HT1080 (cell line): ENCODE measurements at regions not wholly inside any gene's neighbourhood (a gene's known extent, or its start where the extent isn't known, plus 50 kb on each side); places are given as distances from the start of the nearest gene placed in this dataset.

ENCODE experiments used
- DNase-seq: peaks from one replicate; pipeline ENCODE4 v3.0.0-alpha.2; 2015; ENCODE audit warnings: low read depth

DNA sequence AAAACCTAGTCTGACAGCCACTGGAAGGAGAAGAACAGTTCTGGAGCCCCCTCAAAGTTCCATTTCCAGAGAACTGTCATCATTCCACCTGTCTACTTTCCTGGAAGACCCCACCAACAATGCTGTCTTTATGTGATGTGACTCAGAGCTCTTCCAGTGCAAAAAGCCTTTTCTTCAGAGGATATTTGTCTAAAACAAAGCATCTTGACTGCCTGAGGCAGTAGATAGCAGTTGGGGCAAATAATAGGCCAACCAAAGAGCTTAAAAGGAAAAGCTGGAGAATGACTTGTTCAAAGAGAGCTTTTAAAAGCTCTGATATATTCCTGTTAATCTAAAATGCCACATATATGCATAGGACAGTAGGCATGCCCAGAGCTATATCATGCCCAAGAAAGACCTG, 62.6 kb downstream of the MIS18A start:
- DNase-seq: no peak

DNA sequence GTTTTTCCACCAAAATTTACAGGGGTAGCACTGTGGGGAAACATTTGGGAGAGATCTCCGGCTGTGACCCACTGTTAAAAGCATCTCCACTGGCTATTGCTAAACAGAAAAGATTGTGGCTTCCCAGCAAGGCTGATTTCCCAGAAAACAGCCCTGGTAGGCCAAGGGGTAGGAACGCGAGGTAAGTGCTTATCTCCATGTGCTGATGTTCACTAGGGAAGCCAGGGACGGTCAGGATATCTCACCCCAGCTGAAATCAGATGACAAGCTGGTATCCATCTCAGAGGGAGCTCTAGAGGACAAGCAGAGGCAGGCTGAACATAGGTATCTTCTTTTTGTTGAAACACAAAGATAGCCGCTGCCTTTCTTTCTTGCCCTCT, 63.6 kb downstream of the MIS18A start:
- DNase-seq: no peak

DNA sequence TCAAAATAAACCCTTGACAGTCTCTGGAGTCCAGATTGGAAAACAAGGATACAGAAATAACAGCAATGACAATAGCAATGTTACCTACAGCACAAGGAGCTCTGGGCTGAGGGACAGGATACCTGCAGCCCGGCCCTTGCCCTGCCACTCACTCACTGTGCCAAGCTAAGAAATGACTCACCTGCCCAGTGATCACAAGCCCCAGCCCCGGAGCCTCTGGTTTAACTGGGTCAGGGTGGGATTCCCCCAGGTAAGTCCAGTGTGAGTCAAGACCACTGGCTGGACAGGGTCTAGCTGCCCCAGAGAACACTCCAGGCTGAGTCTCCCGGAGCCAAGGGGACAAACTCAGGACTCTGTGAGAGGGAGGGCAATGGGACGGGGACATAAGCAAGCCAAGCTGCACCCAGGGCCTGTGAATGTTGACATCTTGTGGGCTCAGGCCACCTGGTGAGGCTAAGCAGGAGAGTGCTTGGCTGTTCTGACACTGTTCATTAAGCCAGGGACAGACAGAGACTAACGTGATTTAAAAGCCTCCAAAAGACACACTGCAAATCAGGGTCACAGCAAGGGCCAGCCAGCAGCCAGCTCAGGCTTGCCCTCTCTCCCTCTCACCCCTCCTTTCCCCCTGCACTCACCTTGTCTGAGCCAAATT, 64.1 kb downstream of the MIS18A start:
- no peak for DNase-seq

DNA sequence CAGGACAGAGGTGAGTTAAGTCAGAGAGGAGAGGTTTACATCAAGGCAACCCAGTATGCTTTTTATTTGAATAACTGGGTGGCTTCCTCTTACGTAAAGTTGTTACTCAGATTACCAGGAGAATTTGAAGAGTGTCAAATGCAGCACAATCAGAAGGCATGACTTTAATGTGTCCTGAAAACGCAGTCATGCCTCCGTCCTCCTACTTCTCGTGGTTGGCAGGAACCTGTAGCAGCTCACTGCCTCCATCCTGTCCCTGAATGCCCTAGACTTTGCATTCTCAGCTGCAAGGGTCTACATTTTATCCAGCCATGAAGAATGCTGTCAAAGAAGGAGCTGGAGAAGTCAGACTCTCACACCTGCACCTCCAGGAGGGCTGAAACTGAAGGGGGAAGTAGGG, 66.7 kb downstream of the MIS18A start:
- no peak for DNase-seq

DNA sequence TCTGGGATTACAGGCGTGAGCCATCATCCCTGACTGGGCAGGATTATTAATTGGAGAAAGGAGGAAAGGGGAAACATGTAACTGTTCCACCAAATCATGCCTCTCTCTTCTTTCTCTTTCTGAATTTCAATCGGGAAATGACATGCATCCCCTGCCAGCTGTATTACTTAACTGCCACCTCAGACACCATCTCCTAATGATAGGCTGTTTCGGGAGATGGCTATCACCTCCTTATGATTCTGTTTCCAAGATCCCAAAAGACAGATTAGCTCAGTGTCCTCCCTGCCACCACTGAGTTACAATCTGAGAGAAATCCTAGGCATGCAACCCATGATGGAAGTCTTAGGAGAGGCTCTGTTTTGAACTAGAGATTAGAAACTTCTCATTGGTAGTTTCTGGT, 67.5 kb downstream of the MIS18A start:
- DNase-seq: no peak

DNA sequence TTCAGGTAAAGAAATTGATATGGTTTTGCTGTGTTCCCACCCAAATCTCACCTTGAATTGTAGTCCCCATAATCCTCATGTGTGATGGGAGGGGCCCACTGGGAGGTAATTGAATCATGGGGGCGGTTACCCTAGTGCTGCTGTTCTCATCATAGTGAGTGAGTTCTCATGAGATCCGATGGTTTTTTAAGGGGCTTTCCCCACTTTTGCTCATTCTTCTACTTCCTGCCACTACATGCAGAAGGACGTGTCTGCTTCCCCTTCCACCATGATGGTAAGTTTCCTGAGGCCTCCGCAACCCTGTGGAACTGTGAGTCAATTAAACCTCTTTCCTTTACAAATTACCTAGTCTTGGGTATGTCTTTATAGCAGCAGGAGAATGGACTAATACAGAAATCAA, 69.3 kb downstream of the MIS18A start:
- DNase-seq: no peak

DNA sequence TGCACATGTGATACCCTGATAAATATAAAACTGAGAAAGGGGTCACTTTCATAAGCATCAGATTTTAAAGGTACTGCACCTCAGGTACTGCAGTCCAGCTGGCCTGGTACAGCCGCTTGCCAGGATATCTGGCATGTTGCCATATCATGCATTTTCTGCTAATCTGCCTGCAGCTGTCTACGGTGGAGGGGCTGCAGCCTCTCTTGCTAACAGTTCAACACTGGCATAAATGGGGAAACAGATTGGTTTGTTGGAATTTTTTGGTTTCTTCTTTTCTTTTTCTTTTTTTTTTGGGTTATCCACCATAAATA, 71.5 kb downstream of the MIS18A start:
- DNase-seq: no peak

DNA sequence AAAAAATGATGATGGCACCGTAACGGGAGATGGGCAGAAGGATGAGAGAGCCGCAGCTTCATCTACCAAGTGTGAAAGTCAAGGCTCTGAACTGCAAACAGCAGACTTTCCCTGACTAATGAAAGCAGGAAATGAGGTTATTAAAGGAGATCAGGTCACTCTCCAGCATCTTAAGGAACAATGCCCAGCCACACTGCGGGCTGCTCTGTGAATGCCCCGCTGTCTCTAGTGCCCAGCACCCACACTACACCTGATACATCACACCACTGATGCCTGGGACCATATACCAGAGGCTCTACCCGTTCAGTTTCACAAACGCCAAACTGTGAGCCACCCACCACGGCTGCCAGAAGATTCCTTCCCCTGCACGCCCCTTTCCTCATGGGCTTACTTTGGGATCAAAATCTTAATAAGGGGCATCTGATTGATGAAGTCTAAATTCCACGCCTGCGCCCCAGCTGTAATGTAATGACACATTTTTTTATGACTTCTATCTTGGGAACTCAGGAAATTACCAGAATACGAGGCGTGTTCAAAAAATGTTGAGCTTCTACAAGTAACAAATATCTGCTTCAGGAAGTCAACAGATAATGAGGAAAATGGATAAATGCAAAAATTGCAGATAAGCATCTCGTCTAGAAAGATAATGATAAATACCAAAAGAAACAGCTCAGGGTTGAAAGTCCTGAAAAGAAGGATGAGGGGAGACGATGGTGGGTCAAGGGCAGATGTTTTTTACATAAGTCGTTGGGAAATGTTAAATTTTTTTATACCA, 72.0 kb downstream of the MIS18A start:
- DNase-seq: no peak

DNA sequence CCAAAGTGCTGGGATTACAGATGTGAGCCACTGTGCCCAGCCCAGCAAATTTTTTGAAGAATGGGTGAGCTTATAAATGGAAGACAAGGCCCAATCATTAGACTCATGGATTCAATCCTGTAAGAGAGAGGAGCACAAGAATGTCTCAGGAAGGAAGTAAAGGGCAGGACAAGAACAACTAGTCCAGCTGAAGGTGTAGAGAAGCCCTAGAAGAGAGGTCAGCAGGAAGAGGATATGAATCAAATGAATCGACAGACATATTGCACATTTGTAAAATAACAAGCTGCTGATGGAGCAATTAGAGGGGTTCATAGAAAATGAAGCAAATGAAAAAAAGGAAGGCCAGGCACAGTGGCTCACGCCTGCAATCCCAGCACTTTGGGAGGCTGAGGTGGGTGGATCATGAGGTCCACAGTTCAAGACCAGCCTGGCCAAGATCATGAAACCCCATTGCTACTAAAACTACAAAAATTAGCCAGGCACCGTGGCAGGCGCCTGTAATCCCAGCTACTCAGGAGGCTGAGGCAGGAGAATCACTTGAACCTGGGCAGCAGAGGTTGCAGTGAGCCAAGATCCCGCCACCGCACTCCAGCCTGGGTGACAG, 74.9 kb downstream of the MIS18A start:
- no peak for DNase-seq

DNA sequence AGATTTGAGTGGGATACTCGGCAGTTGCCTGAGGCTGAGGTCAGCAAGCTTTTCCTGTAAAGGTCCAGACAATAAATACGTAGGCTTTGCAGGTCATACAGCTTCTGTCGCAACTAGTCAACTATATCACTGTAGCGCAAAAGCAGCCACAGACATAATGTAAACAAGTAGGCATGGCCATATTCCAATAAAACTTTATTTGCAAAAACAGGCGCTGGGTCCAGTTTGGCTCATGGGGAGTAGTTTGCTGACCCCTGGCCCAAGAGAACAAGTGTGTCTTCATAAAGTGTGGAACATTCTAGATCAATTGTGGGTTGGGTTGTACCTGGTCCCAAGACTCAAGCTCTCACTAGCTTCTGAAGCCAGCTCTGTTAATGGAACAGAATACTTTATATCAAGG, 78.8 kb downstream of the MIS18A start:
- no peak for DNase-seq

DNA sequence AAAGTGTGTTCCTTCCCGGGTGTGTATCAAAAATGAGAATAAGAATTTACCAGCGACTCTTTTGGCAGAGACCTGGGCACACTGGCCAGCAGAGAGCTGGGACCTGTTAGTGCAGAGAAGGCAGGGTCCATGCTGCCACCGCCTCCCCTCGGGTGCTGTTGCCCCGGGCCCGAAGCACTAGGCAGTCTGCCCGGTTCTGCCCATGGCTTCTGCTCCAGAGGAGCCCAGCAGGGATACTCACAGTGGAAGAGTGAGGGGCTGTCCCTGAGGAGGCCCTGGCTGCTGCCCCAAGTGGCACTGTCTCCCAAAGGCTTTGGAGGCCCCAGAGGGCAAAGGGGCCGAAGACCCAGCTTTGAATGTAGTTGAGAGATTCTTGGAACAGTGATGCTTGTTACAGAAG, 80.5 kb downstream of the MIS18A start:
- DNase-seq: no peak

DNA sequence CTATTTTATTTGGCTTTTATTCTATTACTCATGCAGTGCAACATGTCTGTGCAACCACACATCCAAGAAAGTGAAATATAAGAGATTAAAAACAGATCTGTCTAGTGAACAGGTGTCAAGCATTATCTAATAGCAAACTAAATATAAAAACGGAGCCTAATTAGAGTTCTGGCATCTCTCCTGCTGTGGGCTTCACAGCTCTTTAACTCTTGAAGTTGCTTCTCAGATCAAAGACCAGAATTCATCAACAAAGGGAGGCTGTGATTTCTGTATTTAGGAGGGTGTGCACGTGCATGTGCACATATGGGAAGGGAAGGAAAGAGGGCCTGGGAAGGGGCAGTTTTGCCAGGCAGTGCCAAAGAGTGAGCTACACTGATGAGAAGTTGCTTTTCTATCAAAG, 81.0 kb downstream of the MIS18A start:
- no peak for DNase-seq

DNA sequence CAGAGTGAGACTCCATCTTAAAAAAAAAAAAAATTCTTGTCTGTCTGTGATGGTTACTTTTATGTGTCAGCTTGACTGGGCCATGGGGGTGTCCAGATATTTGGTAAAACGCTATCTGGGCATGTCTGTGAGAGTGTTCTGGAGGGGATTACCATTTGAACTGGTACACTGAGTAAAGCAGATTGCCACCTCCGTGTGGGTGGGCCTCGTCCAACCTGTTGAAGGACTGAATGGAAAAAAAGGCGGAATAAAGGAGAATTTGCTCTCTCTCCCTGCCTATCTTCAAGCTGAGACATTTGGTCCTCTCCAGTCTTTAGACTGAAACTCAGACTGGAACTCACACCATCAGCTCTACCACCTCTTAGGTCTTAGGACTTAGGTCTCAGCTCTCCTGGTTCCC, 82.8 kb downstream of the MIS18A start:
- no peak for DNase-seq

DNA sequence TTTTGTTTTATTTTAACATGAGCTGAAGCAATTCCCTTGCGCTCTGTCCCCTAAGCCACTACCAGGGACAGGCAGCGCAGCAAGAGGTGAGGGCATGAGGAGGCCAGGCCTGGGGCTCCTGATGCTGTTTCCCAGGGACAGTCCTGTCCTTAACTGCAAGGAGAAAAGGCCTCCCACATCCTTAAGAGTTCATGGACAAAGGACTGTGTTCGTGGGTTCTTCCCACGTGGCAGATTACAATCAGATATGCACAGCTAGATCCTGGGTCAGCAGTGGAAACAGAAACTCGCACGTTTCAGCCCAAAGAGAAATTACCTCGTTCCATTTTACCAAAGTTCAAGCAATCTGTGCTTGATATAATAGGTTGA, 85.8 kb downstream of the MIS18A start:
- no peak for DNase-seq

DNA sequence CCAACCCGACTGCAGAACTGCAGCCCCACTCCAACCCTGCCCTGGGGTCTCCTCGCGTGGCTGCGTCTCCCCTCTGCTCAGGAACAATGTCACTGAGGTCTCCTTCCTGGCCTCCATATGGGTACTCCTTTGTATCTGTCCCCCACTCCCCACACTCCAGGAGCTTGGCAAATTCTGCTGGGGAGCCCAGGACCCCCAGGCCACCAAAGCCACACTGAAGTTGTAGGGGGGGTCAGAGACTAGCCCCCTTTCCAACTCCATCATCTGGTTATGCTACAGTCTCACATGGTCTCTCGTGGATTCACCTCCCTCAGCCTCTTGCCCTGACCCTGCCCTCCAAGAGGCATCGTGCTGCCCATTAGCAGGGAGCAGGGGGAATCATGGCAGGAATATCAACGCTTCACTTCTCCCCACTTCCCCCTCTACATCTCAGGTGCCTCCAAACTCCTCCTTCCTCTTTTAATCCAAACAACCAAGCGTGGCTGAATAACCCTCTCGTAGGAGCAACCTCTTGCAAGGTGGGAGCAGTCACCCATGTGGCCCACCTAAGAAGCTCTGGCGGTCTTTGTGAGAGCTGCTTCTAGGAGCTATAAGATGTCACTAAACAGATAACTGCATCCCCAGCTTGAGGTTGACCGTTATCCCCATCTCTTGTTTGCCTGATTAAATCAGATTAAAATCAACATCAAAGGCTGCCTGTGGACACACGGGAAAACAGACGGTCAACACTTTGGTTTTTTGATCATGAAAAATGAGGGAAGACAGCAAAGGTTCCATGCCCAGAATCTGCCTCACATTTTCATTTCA, 86.4 kb downstream of the MIS18A start:
- no peak for DNase-seq

DNA sequence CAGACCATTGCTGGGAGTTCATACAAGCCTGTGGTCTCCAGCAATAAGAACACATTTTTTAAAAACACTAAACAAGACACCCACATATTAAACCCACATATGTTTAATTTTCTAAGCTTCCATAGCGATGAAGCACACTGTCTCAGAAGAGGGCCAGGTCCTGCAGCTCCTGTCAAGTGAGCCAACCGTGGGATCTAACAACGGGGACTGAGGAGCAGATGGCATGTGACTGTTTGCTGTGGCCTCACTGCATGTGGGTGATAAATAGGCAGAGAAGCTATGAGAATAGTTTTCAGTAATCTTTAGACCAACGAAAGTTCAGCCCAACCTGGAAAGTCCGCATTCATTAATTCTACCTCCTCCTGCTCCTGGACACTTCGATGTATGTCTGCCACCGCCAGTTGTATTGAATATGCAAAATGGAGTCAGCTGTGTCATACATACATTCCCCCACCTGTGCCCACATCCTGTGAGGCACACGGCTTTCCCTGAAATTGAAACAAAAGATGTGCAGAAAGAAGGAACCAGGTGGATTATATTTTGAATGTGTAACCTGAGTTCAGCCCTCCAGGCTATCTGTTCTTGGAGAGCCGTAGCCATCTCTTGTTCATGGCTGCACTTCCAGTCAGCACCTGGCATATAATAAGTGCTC, 88.2 kb downstream of the MIS18A start:
- DNase-seq: no peak

DNA sequence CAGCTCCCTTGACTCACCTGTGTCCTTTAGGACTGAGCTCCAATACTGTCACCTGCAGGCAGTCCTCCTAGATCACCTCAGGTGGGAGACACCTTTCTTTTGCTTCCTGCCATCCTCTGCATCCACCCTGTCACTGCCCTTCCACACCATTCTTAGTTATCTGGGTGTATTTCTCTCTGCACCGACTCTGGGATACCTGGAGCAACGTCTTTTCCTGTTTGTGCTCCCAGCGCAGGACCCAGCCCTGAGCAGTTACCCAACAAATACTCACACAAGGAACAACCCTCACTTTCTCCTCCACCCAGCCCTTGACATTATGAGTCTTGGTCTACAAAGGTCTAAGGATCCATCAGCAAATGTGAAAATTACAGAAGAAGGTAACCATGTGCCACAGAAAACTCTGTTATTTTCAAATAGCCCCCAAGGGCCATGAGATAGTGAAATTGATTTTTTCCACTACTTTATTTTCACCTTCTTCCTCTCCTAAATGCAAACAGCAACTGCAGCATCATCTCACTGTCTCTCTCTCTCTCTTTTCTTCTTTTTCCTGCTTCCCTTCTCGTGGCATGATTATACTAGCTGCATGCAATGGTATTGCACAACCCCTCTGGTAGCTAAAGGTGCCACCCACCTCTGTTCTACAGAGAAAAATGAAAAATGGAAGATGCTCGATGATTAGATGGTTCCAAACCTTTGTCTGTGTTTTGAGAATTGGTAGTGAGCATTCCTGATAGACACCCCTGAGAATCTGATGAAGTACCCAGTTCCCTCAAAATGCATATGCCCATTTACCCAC, 89.0 kb downstream of the MIS18A start:
- no peak for DNase-seq

DNA sequence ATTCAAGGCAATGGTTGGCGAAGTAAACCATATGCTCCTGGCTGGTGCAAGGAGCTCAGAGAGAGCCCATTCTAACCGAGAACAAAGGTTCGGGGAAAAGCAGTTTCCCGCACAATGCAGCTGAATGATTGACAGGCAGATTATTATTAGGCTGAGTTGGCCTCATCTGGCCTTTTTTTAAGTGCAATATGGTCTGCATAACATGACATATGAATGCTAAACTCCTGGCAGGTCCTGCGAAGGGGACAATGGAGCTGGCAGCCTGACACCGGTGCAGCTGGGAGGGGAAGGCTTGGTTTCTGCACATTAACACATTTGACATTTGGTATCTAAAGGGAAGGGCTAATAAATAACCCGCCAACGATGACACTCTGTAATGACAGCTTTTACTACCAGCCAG, 92.0 kb downstream of the MIS18A start:
- DNase-seq: no peak

DNA sequence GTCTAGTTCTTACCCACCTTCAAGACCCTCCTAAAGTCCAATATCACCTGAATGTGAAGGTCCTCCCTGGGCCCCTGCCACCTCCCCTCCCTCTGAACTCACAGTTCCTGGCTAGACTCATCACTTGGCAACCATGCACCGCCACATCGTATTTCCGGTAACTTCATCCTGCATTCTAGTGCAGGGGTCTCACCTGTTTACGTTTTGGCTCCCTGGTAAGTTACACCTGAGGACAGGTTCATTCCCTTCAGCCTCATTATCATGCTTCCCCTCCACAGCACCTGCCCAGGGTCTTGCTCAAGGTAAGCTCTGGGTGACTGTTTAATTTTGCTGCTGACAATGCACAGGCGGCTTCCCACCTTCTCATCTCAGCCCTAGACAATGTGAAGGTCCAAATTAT, 93.1 kb downstream of the MIS18A start:
- no peak for DNase-seq

DNA sequence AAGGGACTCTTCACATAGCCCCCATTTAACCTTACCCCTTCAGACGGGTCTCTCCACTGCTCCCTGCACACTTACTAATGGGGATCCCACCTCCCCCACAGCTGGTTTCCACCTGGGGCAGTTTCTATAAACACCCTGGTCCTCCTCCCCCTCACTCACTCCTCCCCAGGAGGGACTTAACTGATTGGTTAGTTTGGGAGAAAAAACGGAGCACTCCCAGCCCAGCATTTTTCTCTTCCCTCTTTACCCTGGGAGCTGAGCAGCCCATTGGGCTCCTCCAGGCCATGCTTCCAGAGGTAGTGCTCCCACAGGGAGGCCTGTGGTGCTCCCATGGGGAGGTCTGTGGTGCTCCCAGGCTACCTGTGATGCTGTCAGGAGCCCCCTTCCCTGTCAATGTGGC, 93.7 kb downstream of the MIS18A start:
- DNase-seq: no peak

DNA sequence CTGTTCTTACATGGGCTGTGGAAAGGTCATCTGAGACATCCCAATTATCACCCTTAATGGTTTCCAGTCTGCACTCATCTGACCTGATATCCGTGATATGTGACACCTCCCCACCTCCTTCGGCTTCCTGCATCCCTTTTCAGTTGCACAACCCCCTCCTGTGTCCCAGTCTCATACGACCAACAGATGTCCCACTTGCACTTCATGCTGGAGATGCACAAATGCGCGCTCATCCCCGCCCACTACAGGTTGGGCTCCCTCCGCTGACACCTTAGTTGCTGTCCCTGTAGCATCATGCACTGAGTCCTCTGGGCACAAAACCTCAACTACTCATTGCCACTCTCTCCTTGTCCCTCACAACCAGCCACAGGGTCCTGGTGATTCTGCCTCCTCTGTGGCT, 94.4 kb downstream of the MIS18A start:
- no peak for DNase-seq
